B cell (primary cell): ENCODE measurements at regions not wholly inside any gene's neighbourhood (a gene's known extent, or its start where the extent isn't known, plus 50 kb on each side); places are given as distances from the start of the nearest gene placed in this dataset.

Source experiments
- EZH2 ChIP-seq: IDR thresholded peaks from 2 replicates; pipeline ENCODE4 v1.6.1; 2012; ENCODE audit warnings: borderline replicate concordance, low read depth, mild to moderate bottlenecking, moderate library complexity, low read length; ENCODE audit not compliant: insufficient read depth, poor library complexity, severe bottlenecking
- TF ChIP-seq, protein P1 (sequence below): fragments of 200-600 bp; IDR thresholded peaks from one replicate; pipeline ENCODE4 v1.8.0; 2022; ENCODE audit warnings: antibody characterized with exemption, mild to moderate bottlenecking

DNA sequence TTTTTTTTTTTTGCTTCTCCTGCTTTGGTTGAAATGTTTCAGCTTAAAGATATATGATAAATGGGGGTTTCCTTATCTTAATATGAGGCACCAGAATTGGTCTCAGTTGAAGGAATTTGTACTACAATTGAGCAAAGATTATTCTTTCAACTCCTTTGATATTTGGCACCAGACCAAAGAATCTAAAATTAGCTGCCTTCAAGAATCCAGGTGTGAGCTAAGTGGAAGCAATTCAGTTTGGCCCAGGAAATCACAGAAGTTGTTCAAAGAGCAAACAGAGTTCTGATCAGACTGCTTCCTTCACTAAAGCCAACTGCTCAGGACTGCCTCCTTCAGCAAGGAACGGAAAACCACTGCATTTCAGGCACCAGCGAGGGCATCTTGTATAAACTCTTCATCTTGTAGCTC, 68.3 kb upstream of the BCAR3 start:
- TF ChIP-seq, protein P1, sequence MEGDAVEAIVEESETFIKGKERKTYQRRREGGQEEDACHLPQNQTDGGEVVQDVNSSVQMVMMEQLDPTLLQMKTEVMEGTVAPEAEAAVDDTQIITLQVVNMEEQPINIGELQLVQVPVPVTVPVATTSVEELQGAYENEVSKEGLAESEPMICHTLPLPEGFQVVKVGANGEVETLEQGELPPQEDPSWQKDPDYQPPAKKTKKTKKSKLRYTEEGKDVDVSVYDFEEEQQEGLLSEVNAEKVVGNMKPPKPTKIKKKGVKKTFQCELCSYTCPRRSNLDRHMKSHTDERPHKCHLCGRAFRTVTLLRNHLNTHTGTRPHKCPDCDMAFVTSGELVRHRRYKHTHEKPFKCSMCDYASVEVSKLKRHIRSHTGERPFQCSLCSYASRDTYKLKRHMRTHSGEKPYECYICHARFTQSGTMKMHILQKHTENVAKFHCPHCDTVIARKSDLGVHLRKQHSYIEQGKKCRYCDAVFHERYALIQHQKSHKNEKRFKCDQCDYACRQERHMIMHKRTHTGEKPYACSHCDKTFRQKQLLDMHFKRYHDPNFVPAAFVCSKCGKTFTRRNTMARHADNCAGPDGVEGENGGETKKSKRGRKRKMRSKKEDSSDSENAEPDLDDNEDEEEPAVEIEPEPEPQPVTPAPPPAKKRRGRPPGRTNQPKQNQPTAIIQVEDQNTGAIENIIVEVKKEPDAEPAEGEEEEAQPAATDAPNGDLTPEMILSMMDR, result peak; percentile 56
- TF ChIP-seq EZH2, result no peak
